ENCODE measurements at regions not wholly inside any gene's neighbourhood (a gene's known extent, or its start where the extent isn't known, plus 50 kb on each side); places are given as distances from the start of the nearest gene placed in this dataset.
A peak's percentile ranks its signal among the peaks of the same experiment; 100 is the strongest.
"Not testable (repeated sequence)": the region's sequence is repeated elsewhere in the genome, so short reads cannot be mapped to it uniquely, and the experiment has no call there.

DNA sequence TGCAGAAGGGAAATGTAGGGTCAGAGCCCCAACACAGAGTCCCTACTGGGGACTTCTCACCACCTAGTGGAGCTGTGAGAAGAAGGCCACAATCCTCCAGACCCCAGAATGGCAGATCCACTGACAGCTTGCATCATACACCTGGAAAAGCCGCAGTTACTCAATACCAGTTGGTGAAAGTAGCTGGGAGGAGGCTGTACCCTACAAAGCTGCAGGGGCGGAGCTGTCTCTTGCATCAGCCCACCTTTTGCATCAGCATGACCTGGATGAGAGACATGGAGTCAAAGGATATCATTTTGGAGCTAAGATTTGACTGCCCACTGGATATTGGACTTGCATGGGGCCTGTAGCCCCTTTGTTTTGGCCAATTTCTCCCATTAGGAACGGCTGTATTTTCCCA lies 237.3 kb downstream of the CALCRL start:
- DNase-seq (ENCODE audit: low read depth, low spot score) = no peak
- in situ Hi-C loops (cut with HindIII; ENCODE audit: low pct_unique_long_range_greater_than_20kb, low sequenced_read_pairs) = no loop called here

DNA sequence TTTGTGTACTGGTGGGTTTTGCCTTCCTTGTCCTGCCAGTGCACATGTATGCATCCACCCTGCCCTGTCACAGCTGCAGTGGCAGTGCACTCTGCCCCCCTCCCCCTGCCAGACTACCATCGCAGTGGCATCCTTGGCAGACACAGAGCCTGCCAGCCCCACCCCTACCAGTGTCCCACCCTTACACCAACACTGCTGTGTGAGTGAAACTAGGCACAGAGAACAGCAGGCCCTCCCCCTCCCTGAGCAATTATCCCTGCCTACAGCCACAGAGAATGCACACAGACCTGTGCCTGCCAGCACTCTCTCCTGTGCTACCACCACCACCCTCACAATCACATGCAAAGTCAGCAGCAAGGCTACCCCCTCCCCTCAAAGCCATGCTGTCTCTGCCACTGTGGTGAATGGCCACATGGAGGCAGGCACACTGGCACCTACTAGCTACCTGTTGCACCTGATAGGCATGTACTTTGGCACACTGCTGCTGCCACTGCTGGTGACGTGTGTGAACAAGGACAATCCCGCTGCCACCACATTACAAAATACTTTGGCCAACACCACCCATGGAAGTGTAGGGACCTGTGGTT lies 239.8 kb downstream of the CALCRL start:
- DNase-seq (ENCODE audit: low read depth, low spot score) = no peak
- in situ Hi-C loops (cut with HindIII; ENCODE audit: low pct_unique_long_range_greater_than_20kb, low sequenced_read_pairs) = no loop called here

DNA sequence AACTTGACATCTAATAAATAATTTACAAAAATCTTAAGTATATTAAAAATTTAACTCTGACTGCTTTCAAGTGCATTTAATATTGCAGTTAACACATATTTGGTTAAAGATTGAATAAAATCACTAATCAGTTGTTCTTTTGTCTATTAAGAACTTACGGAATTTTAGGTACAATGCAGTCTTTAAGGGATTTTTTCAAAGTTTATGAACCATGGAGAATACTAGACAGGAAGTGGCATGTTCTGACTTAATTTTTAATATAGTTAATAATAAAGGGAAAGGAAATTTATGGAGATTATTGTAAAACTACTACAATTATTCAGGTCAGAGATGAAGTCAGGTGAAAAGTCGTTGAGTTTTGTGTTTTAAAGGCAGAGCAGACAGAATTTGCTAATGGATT lies 240.9 kb downstream of the CALCRL start:
- in situ Hi-C loops (cut with HindIII; ENCODE audit: low pct_unique_long_range_greater_than_20kb, low sequenced_read_pairs) = no loop called here
- no peak for DNase-seq (ENCODE audit: low read depth, low spot score)

GRCh38 chr2:187206471-187206870 lies 241.6 kb downstream of the CALCRL start:
- in situ Hi-C loops (cut with HindIII; ENCODE audit: low pct_unique_long_range_greater_than_20kb, low sequenced_read_pairs) = no loop called here
- no peak for DNase-seq (ENCODE audit: low read depth, low spot score)

DNA sequence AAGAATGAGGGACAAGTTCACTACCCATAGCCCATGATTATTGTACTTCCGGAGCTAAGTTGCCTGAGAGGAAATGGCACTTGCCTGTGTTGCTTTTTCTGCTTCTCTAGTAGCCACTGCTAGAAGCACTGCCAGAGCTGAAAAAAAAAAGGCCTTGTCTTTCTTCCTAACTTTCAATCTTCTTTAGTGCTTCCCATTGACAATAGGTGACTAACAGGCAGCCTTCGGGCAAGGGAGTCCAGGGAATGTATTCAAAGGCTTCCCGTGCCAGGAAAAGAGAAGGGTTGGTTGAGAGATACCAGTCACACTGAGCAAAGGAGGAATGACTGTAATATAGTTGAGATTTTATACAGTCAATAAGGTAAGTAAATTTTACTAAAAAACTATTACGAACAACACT lies 242.0 kb downstream of the CALCRL start:
- in situ Hi-C loops (cut with HindIII; ENCODE audit: low pct_unique_long_range_greater_than_20kb, low sequenced_read_pairs) = no loop called here
- peak; percentile 2 for DNase-seq (ENCODE audit: low read depth, low spot score)

DNA sequence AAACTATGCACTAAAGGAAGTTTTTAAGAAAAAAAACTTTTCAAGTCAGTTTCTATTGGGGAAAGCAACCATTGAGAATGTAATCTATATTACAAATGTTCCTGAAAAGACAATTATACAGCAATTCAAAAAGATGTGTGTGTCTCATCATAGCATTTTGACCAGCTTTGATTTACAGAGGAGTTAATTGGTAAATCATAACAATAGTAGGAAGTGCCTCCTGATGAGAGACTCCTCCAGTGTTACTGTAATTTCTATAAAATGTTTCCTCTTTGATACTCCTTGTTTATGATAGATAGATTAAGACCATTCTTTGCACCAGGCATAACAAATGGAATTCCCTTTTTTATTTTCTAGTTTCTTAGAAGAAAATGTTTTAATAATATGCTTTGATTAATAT lies 249.9 kb downstream of the CALCRL start:
- DNase-seq (ENCODE audit: low read depth, low spot score) = no peak
- in situ Hi-C loops (cut with HindIII; ENCODE audit: low pct_unique_long_range_greater_than_20kb, low sequenced_read_pairs) = no loop called here

DNA sequence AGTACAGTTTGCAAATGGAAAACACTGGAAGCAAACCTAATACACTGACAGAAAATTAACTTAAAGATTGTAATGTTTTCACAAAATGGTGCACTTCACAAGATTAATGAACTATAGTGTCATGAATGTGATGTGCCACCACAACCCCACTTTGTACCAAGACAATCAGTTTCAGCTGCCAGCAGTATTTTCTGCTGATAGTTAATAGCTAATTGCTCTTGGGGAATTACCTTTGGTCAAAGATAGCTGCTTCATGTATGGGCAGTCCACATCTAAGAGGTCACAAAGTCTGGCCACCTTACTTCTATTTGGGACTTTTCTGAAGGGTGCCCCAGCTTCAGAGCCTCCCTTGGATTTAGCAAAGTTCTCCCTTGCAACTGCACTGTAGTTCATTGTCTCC lies 254.0 kb downstream of the CALCRL start:
- in situ Hi-C loops (cut with HindIII; ENCODE audit: low pct_unique_long_range_greater_than_20kb, low sequenced_read_pairs) = no loop called here
- no peak for DNase-seq (ENCODE audit: low read depth, low spot score)

DNA sequence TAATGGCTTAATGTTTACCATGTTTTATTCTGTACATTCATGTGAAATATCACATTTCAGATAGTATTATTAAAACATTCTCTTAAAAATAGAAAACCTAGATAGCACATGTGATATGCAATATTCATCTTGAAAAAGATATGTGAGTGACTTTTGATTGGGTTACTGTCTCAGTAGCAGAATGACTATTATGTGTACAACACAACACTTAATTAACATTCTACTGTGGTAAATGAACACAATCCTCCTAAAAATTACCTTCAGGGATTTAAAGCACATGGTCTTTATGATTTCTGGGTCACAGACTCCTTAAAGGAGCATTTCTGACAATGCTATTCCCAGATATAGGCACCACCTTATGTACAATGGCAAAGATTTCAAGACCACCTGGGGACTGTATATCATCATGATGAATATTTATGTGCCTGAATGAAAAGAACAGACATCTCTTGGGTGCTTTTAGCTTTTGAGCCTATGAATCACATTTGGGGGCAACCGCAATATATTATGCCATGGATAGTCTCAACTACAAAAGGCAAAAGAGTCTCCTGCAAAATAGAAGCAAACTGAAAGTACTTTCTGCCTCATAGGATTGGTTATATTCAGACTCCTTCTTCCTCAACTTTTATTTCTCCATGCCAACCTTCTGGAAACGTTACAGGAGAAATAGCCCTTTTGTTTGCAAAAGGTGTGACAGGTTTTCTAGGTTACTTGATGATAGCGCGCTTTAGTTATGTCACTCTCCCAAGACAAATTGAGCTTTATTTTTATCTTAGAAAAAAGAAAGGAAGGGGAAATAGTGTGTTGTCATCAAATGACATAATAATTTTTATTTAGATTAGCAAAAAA lies 259.0 kb downstream of the CALCRL start:
- in situ Hi-C loops (cut with HindIII; ENCODE audit: low pct_unique_long_range_greater_than_20kb, low sequenced_read_pairs) = no loop called here
- DNase-seq (ENCODE audit: low read depth, low spot score) = no peak

- in situ Hi-C loops (cut with HindIII; ENCODE audit: low pct_unique_long_range_greater_than_20kb, low sequenced_read_pairs) = no loop called here
- DNase-seq (ENCODE audit: low read depth, low spot score) = no peak
Measured at GRCh38 chr2:187187519-187187918, 260.5 kb downstream of the CALCRL start.

DNA sequence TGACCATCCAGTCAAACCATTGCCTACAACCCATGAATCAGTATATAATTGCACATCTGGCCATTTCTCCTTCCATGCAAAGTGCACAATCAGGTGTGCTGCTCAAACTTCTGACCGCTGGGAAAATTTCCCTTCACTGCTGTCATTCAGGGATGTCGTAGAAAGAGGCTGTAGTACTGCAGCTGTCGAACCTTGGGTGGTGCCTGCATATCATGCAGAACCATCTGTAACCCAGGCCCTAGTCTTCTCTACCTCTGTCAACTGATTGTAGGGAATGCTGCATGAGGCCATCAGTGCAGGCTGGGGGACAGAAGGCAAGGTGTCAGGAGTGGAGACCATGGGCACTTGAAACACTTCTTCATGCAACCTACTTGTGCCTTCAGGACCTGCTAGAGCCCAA lies 267.5 kb downstream of the CALCRL start:
- in situ Hi-C loops (cut with HindIII; ENCODE audit: low pct_unique_long_range_greater_than_20kb, low sequenced_read_pairs) = no loop called here
- no peak for DNase-seq (ENCODE audit: low read depth, low spot score)

- DNase-seq (ENCODE audit: low read depth, low spot score); in situ Hi-C loops (cut with HindIII; ENCODE audit: low pct_unique_long_range_greater_than_20kb, low sequenced_read_pairs): not testable (repeated sequence)
Measured at GRCh38 chr2:187178876-187179275, 269.2 kb downstream of the CALCRL start.

DNA sequence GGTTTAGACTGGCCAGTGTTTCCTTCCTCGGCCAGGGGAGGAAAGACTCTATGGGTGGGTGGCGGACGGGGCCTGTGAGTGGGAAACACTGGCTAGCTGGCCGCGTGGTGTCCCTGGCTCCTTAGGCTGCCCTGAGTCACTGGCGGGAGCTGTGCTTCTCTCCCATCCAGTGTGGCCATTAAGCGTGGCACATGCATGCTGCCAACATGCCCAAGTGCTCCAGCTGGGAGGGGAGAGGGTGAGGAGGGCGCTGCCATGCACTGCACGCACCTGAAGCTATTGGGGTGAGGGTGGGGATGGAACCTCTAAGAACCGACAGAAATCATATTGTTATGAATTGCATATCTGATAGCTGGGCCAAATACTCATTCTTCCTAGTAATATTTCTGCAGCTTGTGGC lies 270.8 kb downstream of the CALCRL start:
- in situ Hi-C loops (cut with HindIII; ENCODE audit: low pct_unique_long_range_greater_than_20kb, low sequenced_read_pairs) = no loop called here
- DNase-seq (ENCODE audit: low read depth, low spot score) = no peak

DNA sequence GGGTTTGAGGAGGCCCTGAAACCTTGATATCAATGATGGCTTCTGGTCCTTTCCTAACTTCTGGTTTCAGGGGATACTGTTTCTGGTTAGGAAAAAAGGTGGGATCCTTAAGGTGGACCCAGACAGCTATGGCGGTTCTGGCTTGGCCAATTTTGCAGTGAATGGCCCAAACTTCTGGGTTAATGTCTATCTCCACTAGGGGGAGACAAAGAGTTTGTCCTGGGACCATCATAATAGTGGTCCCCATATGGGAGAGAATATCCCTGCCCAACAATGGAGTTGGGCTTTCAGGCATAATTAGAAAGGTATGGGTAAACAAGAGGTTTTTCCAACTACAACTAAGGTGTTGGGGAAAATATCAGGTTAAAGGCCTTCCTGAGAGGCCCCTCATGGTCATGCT lies 273.5 kb downstream of the CALCRL start:
- in situ Hi-C loops (cut with HindIII; ENCODE audit: low pct_unique_long_range_greater_than_20kb, low sequenced_read_pairs) = no loop called here
- DNase-seq (ENCODE audit: low read depth, low spot score) = peak; percentile 38

- DNase-seq (ENCODE audit: low read depth, low spot score) = no peak
- in situ Hi-C loops (cut with HindIII; ENCODE audit: low pct_unique_long_range_greater_than_20kb, low sequenced_read_pairs) = no loop called here
Measured at GRCh38 chr2:187171318-187171717, 276.7 kb downstream of the CALCRL start.

DNA sequence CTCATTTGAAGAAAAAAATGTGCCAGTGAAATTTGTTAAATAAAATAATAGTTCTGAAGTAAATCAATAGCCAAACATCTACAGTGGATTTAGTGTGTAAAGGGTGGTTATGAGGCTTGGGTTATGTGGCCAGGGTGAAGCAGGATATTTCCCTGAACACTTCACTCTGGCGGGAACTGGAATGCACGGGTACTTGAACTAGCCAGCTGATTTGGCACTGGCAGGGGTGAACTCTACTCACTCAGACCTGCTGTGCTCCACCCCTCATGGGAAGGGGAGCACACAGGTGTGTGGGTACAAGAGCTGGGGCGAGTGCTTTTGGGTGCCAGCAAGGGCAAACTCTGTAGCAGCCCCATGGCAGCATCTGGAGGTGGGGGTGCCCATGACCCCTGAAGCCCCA lies 278.2 kb downstream of the CALCRL start:
- in situ Hi-C loops (cut with HindIII; ENCODE audit: low pct_unique_long_range_greater_than_20kb, low sequenced_read_pairs) = no loop called here
- DNase-seq (ENCODE audit: low read depth, low spot score) = no peak

DNA sequence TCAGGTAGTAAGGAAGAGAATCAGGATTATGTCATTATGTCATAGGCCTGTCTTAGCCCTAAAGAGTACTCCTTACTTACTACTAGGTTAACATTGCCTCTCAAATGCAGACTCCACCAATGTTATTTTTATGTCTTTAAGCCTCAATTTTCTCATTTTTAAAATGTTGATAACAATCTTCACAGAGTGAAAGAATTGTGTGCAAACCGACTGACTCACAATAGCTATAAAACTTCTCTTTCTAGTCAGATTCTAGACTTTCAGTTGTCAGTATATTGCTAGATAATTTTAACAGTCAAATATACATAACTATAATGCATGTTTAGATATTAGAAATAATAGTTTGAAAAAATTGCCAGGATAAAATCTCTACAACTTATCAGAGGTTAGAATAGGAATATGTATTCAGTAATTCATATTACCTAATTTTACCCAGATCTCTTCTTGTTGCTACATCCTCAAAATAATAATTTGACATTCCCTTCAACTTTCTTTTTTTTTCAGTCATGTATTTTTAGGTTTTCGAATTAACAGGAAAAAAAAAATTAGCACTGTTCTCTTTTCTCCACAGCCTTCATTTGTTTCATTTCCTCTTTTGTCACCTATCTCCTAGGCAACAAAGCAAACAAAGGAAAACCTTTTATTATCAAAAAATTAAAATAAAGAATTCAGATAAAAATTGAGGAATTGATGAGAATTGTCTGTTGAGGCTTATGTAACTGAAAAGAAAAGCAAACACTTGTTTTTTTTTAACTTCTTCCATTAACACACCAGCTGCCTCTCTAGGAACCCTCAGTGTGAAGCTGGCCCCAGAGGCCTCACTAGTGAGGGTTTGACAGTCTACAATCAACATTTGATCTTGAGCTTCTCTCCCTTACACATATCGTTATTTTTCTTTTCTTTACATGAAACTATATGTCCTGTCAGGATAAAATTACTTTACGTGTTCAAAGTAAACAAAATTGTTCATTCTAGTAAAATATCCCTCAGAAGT lies 279.0 kb downstream of the CALCRL start:
- no peak for DNase-seq (ENCODE audit: low read depth, low spot score)
- in situ Hi-C loops (cut with HindIII; ENCODE audit: low pct_unique_long_range_greater_than_20kb, low sequenced_read_pairs) = no loop called here

GRCh38 chr2:187167491-187167890 lies 280.6 kb downstream of the CALCRL start:
- in situ Hi-C loops (cut with HindIII; ENCODE audit: low pct_unique_long_range_greater_than_20kb, low sequenced_read_pairs) = no loop called here
- no peak for DNase-seq (ENCODE audit: low read depth, low spot score)

GRCh38 chr2:187165936-187166610 lies 282.0 kb downstream of the CALCRL start:
- in situ Hi-C loops (cut with HindIII; ENCODE audit: low pct_unique_long_range_greater_than_20kb, low sequenced_read_pairs) = no loop called here
- no peak for DNase-seq (ENCODE audit: low read depth, low spot score)

Data from SK-MEL-5 (cell line).